ENCODE measurements at regions not wholly inside any gene's neighbourhood (a gene's known extent, or its start where the extent isn't known, plus 50 kb on each side); places are given as distances from the start of the nearest gene placed in this dataset.

GRCh38 chr10:78162853-78163252, 129.2 kb downstream of the RPS24 start:
- DNase-seq (ENCODE audit: low read depth in 2 of 2) = no peak

- DNase-seq (ENCODE audit: low read depth in 2 of 2) = no peak
Measured at GRCh38 chr10:78164702-78165101, 131.0 kb downstream of the RPS24 start.

GRCh38 chr10:78165172-78165571, 131.5 kb downstream of the RPS24 start:
- DNase-seq (ENCODE audit: low read depth in 2 of 2) = no peak

GRCh38 chr10:78165617-78166016, 132.0 kb downstream of the RPS24 start:
- no peak for DNase-seq (ENCODE audit: low read depth in 2 of 2)

- no peak for DNase-seq (ENCODE audit: low read depth in 2 of 2)
Measured at GRCh38 chr10:78166261-78166660, 132.6 kb downstream of the RPS24 start.

GRCh38 chr10:78169214-78169613, 135.6 kb downstream of the RPS24 start:
- no peak for DNase-seq (ENCODE audit: low read depth in 2 of 2)

GRCh38 chr10:78170026-78170475, 136.4 kb downstream of the RPS24 start:
- no peak for DNase-seq (ENCODE audit: low read depth in 2 of 2)

- DNase-seq (ENCODE audit: low read depth in 2 of 2) = no peak
Measured at GRCh38 chr10:78171633-78172400, 138.2 kb downstream of the RPS24 start.

- no peak for DNase-seq (ENCODE audit: low read depth in 2 of 2)
Measured at GRCh38 chr10:78173360-78174015, 139.8 kb downstream of the RPS24 start.

GRCh38 chr10:78175444-78176015, 141.9 kb downstream of the RPS24 start:
- DNase-seq (ENCODE audit: low read depth in 2 of 2) = no peak

GRCh38 chr10:78176320-78177317, 143.0 kb downstream of the RPS24 start:
- DNase-seq (ENCODE audit: low read depth in 2 of 2) = no peak

- no peak for DNase-seq (ENCODE audit: low read depth in 2 of 2)
Measured at GRCh38 chr10:78177491-78178185, 144.0 kb downstream of the RPS24 start.

GRCh38 chr10:78178397-78178796, 144.7 kb downstream of the RPS24 start:
- no peak for DNase-seq (ENCODE audit: low read depth in 2 of 2)

GRCh38 chr10:78178940-78179339, 145.3 kb downstream of the RPS24 start:
- no peak for DNase-seq (ENCODE audit: low read depth in 2 of 2)

GRCh38 chr10:78179886-78180705, 146.4 kb downstream of the RPS24 start:
- DNase-seq (ENCODE audit: low read depth in 2 of 2) = no peak

GRCh38 chr10:78181381-78182055, 147.9 kb downstream of the RPS24 start:
- DNase-seq (ENCODE audit: low read depth in 2 of 2) = no peak

- DNase-seq (ENCODE audit: low read depth in 2 of 2) = no peak
Measured at GRCh38 chr10:78182841-78183240, 149.2 kb downstream of the RPS24 start.

- no peak for DNase-seq (ENCODE audit: low read depth in 2 of 2)
Measured at GRCh38 chr10:78184851-78185692, 151.4 kb downstream of the RPS24 start.

- no peak for DNase-seq (ENCODE audit: low read depth in 2 of 2)
Measured at GRCh38 chr10:78185693-78186055, 152.0 kb downstream of the RPS24 start.
